ENCODE measurements at regions not wholly inside any gene's neighbourhood (a gene's known extent, or its start where the extent isn't known, plus 50 kb on each side); places are given as distances from the start of the nearest gene placed in this dataset.

GRCh38 chr11:79860336-79860735, 419.5 kb upstream of the TENM4 start:
- no peak overlapping the region for H3K4me3 ChIP-seq (replicated peaks in 1 of 3; ENCODE audit: insufficient read depth in 1 of 3, low read depth in 1 of 3, low read length in 3 of 3)
- FAIRE-seq (no peak), DNase-seq (ENCODE audit: low read depth, low spot score) (no peak)
- intact Hi-C loops (cut with micrococcal nuclease) = no loop called here
- no peak overlapping the region for H3K4me2 ChIP-seq (ENCODE audit: insufficient read depth, low read length)
- TF ChIP-seq EZH2 (IDR thresholded peaks at IDR 0.05; ENCODE audit: borderline replicate concordance, low read depth, low read length, severe bottlenecking) = no peak
- no peak for TF ChIP-seq POLR2A (IDR thresholded peaks at IDR 0.05; ENCODE audit: low read depth, low read length)
- TF ChIP-seq JUN (IDR thresholded peaks at IDR 0.05; ENCODE audit: borderline replicate concordance, insufficient read depth, insufficient read length, low read depth) = no peak
- TF ChIP-seq, protein P1, sequence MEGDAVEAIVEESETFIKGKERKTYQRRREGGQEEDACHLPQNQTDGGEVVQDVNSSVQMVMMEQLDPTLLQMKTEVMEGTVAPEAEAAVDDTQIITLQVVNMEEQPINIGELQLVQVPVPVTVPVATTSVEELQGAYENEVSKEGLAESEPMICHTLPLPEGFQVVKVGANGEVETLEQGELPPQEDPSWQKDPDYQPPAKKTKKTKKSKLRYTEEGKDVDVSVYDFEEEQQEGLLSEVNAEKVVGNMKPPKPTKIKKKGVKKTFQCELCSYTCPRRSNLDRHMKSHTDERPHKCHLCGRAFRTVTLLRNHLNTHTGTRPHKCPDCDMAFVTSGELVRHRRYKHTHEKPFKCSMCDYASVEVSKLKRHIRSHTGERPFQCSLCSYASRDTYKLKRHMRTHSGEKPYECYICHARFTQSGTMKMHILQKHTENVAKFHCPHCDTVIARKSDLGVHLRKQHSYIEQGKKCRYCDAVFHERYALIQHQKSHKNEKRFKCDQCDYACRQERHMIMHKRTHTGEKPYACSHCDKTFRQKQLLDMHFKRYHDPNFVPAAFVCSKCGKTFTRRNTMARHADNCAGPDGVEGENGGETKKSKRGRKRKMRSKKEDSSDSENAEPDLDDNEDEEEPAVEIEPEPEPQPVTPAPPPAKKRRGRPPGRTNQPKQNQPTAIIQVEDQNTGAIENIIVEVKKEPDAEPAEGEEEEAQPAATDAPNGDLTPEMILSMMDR (IDR thresholded peaks at IDR 0.05; ENCODE audit: extremely low read depth in 1 of 2, insufficient read depth in 1 of 2, low read depth in 1 of 2, low read length in 2 of 2) = no peak
- no peak for TF ChIP-seq MYC (IDR thresholded peaks at IDR 0.05; ENCODE audit: low read depth, low read length)
- CTCF ChIA-PET = no interaction called here
- no peaks in the 10 kb centered on the region for H3K9me1 ChIP-seq (replicated peaks; ENCODE audit: control insufficient read depth, extremely low read depth, insufficient read depth, low read length)
- H3K36me3 ChIP-seq (ENCODE audit: control insufficient read depth in 2 of 2, extremely low read depth in 1 of 2, insufficient read depth in 2 of 2, low read length in 2 of 2) = no peaks in the 10 kb centered on the region
- no peaks in the 10 kb centered on the region for H3K4me1 ChIP-seq (ENCODE audit: control insufficient read depth, extremely low read depth, insufficient read depth, low read length)
- dilution Hi-C loops (cut with MboI; ENCODE audit: extremely low pct_ligation_motif_present, low sequenced_read_pairs) = no loop called here
- H3K27me3 ChIP-seq (ENCODE audit: control insufficient read depth in 2 of 2, insufficient read depth in 2 of 2, low read length in 2 of 2) = no peaks in the 10 kb centered on the region
- H3K9me3 ChIP-seq (replicated peaks; ENCODE audit: control insufficient read depth, insufficient read depth, low read length) = peaks cover 8% of the 10 kb centered on the region
- H4K20me1 ChIP-seq (replicated peaks; ENCODE audit: control insufficient read depth, extremely low read depth, insufficient read depth, low read length) = no peaks in the 10 kb centered on the region
- BruUV-seq (replicated peaks) = no TSS peak
- no peak overlapping the region for H2AFZ ChIP-seq (ENCODE audit: low read depth, low read length)
- H3K27ac ChIP-seq (ENCODE audit: insufficient read depth, low read depth, low read length) = no peak overlapping the region
- no peaks in the 10 kb centered on the region for H3K79me2 ChIP-seq (ENCODE audit: control insufficient read depth, insufficient read depth, low read length)
- POLR2A ChIA-PET = no interaction called here
- H3K9ac ChIP-seq (replicated peaks; ENCODE audit: extremely low read depth, insufficient read depth, low read length) = no peak overlapping the region

- Histone ChIP-seq H2AFZ (ENCODE audit: low read depth, low read length) (no peak overlapping the region), H3K4me1 (ENCODE audit: control insufficient read depth, extremely low read depth, insufficient read depth, low read length) (no peaks in the 10 kb centered on the region), H4K20me1 (replicated peaks; ENCODE audit: control insufficient read depth, extremely low read depth, insufficient read depth, low read length) (no peaks in the 10 kb centered on the region), H3K9ac (replicated peaks; ENCODE audit: extremely low read depth, insufficient read depth, low read length) (no peak overlapping the region), H3K36me3 (ENCODE audit: control insufficient read depth in 2 of 2, extremely low read depth in 1 of 2, insufficient read depth in 2 of 2, low read length in 2 of 2) (no peaks in the 10 kb centered on the region), H3K4me2 (ENCODE audit: insufficient read depth, low read length) (no peak overlapping the region), H3K4me3 (replicated peaks in 1 of 3; ENCODE audit: insufficient read depth in 1 of 3, low read depth in 1 of 3, low read length in 3 of 3) (no peak overlapping the region), H3K79me2 (ENCODE audit: control insufficient read depth, insufficient read depth, low read length) (no peaks in the 10 kb centered on the region), H3K9me1 (replicated peaks; ENCODE audit: control insufficient read depth, extremely low read depth, insufficient read depth, low read length) (no peaks in the 10 kb centered on the region), H3K27ac (ENCODE audit: insufficient read depth, low read depth, low read length) (no peak overlapping the region), H3K27me3 (ENCODE audit: control insufficient read depth in 2 of 2, insufficient read depth in 2 of 2, low read length in 2 of 2) (no peaks in the 10 kb centered on the region), H3K9me3 (replicated peaks; ENCODE audit: control insufficient read depth, insufficient read depth, low read length) (peaks cover 8% of the 10 kb centered on the region)
- CTCF ChIA-PET = interaction anchor here (0.6 kb wide), 1 partner anchor 16 kb away, joined by 3 read pairs; no protein-coding TSS in a partner anchor
- DNase-seq (ENCODE audit: low read depth, low spot score) (no peak), FAIRE-seq (no peak)
- POLR2A ChIA-PET = no interaction called here
- intact Hi-C loops (cut with micrococcal nuclease) (no loop called here), dilution Hi-C loops (cut with MboI; ENCODE audit: extremely low pct_ligation_motif_present, low sequenced_read_pairs) (no loop called here)
- TF ChIP-seq, protein P2, sequence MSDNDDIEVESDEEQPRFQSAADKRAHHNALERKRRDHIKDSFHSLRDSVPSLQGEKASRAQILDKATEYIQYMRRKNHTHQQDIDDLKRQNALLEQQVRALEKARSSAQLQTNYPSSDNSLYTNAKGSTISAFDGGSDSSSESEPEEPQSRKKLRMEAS (IDR thresholded peaks at IDR 0.05; ENCODE audit: insufficient read depth, insufficient read length) = no peak
- TF ChIP-seq, protein P1 (IDR thresholded peaks at IDR 0.05; ENCODE audit: extremely low read depth in 1 of 2, insufficient read depth in 1 of 2, low read depth in 1 of 2, low read length in 2 of 2) = no peak
- no peak for TF ChIP-seq POLR2AphosphoS5 (IDR thresholded peaks at IDR 0.05; ENCODE audit: insufficient read depth, low read depth, low read length)
- TF ChIP-seq EZH2 (IDR thresholded peaks at IDR 0.05; ENCODE audit: borderline replicate concordance, low read depth, low read length, severe bottlenecking) = no peak
- no peak for TF ChIP-seq MYC (IDR thresholded peaks at IDR 0.05; ENCODE audit: low read depth, low read length)
- TF ChIP-seq POLR2A (IDR thresholded peaks at IDR 0.05; ENCODE audit: low read depth, low read length) = no peak
- TF ChIP-seq GATA2 (IDR thresholded peaks at IDR 0.05; ENCODE audit: insufficient read depth, insufficient read length, low read depth, low read length) = no peak
- no peak for TF ChIP-seq JUN (IDR thresholded peaks at IDR 0.05; ENCODE audit: borderline replicate concordance, insufficient read depth, insufficient read length, low read depth)
- no peak for TF ChIP-seq FOS (IDR thresholded peaks at IDR 0.05; ENCODE audit: borderline replicate concordance, insufficient read depth, low read length)
- no TSS peak for BruUV-seq (replicated peaks)
Measured at GRCh38 chr11:79857377-79858214, 416.8 kb upstream of the TENM4 start.
